ENCODE measurements at regions not wholly inside any gene's neighbourhood (a gene's known extent, or its start where the extent isn't known, plus 50 kb on each side); places are given as distances from the start of the nearest gene placed in this dataset.

GRCh38 chr4:33543941-33544450 is 2700.3 kb downstream of the ARAP2 start:
- no peaks in the 10 kb centered on the region for H3K27me3 ChIP-seq
- DNase-seq, result no peak
- in situ Hi-C loops (cut with MboI; ENCODE audit: low sequenced_read_pairs in 4 of 4), result no loop called here
- intact Hi-C loops (cut with DNase I; ENCODE audit: low total_unique reads), result no loop called here
- no peak for ATAC-seq
- H3K27ac ChIP-seq, result no peak overlapping the region
- no peaks in the 10 kb centered on the region for H3K36me3 ChIP-seq
- H3K4me3 ChIP-seq, result no peak overlapping the region
- no peaks in the 10 kb centered on the region for H3K4me1 ChIP-seq
- no peak for TF ChIP-seq POLR2A (IDR thresholded peaks at IDR 0.05)
- TF ChIP-seq, protein P1, sequence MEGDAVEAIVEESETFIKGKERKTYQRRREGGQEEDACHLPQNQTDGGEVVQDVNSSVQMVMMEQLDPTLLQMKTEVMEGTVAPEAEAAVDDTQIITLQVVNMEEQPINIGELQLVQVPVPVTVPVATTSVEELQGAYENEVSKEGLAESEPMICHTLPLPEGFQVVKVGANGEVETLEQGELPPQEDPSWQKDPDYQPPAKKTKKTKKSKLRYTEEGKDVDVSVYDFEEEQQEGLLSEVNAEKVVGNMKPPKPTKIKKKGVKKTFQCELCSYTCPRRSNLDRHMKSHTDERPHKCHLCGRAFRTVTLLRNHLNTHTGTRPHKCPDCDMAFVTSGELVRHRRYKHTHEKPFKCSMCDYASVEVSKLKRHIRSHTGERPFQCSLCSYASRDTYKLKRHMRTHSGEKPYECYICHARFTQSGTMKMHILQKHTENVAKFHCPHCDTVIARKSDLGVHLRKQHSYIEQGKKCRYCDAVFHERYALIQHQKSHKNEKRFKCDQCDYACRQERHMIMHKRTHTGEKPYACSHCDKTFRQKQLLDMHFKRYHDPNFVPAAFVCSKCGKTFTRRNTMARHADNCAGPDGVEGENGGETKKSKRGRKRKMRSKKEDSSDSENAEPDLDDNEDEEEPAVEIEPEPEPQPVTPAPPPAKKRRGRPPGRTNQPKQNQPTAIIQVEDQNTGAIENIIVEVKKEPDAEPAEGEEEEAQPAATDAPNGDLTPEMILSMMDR (IDR thresholded peaks at IDR 0.05 in 4 of 5, conservative IDR thresholded peaks at IDR 0.05 in 1 of 5), result no peak
- H3K9me3 ChIP-seq, result no peaks in the 10 kb centered on the region

DNA sequence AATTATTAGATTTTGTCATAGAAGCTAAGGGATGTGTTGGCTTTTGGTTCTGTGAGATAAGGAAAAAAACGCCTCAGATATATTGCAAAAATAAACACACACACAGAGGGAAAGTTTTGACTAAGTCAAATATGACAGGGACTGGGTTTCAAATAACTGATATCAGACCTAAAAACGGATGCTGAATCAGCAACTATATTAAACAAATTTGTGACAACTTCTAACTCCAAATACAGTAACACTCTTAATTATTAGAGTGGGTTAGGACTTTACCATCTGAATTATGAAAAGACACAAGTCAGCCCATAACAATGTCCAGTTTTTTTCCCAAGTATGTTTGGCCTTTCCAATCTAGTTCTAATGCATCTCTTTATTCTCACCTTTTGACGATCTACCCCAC is 2693.1 kb downstream of the ARAP2 start:
- intact Hi-C loops (cut with DNase I; ENCODE audit: low total_unique reads) (no loop called here), in situ Hi-C loops (cut with MboI; ENCODE audit: low sequenced_read_pairs in 4 of 4) (no loop called here)
- Histone ChIP-seq H3K27ac (no peak overlapping the region), H3K36me3 (no peaks in the 10 kb centered on the region), H3K9me3 (no peaks in the 10 kb centered on the region), H3K27me3 (no peaks in the 10 kb centered on the region), H3K4me1 (no peaks in the 10 kb centered on the region), H3K4me3 (no peak overlapping the region)
- ATAC-seq (no peak), DNase-seq (no peak)
- TF ChIP-seq POLR2A (IDR thresholded peaks at IDR 0.05), result no peak
- TF ChIP-seq, protein P1 (IDR thresholded peaks at IDR 0.05 in 4 of 5, conservative IDR thresholded peaks at IDR 0.05 in 1 of 5), result no peak

GRCh38 chr4:33561259-33561658 is 2683.1 kb downstream of the ARAP2 start:
- TF ChIP-seq, protein P1 (IDR thresholded peaks at IDR 0.05 in 4 of 5, conservative IDR thresholded peaks at IDR 0.05 in 1 of 5), result no peak
- TF ChIP-seq POLR2A (IDR thresholded peaks at IDR 0.05), result no peak
- Histone ChIP-seq H3K36me3 (no peaks in the 10 kb centered on the region), H3K9me3 (no peaks in the 10 kb centered on the region), H3K4me3 (no peak overlapping the region), H3K27me3 (no peaks in the 10 kb centered on the region), H3K4me1 (no peaks in the 10 kb centered on the region), H3K27ac (no peak overlapping the region)
- in situ Hi-C loops (cut with MboI; ENCODE audit: low sequenced_read_pairs in 4 of 4) (no loop called here), intact Hi-C loops (cut with DNase I; ENCODE audit: low total_unique reads) (no loop called here)
- ATAC-seq (no peak), DNase-seq (no peak)

GRCh38 chr4:33566649-33567048 is 2677.7 kb downstream of the ARAP2 start:
- Histone ChIP-seq H3K4me3 (no peak overlapping the region), H3K9me3 (no peaks in the 10 kb centered on the region), H3K4me1 (no peaks in the 10 kb centered on the region), H3K27me3 (no peaks in the 10 kb centered on the region), H3K36me3 (no peaks in the 10 kb centered on the region), H3K27ac (no peak overlapping the region)
- intact Hi-C loops (cut with DNase I; ENCODE audit: low total_unique reads), result no loop called here
- DNase-seq (no peak), ATAC-seq (no peak)
- in situ Hi-C loops (cut with MboI; ENCODE audit: low sequenced_read_pairs in 4 of 4), result no loop called here
- TF ChIP-seq POLR2A (IDR thresholded peaks at IDR 0.05), result no peak
- TF ChIP-seq, protein P1 (IDR thresholded peaks at IDR 0.05 in 4 of 5, conservative IDR thresholded peaks at IDR 0.05 in 1 of 5), result no peak

DNA sequence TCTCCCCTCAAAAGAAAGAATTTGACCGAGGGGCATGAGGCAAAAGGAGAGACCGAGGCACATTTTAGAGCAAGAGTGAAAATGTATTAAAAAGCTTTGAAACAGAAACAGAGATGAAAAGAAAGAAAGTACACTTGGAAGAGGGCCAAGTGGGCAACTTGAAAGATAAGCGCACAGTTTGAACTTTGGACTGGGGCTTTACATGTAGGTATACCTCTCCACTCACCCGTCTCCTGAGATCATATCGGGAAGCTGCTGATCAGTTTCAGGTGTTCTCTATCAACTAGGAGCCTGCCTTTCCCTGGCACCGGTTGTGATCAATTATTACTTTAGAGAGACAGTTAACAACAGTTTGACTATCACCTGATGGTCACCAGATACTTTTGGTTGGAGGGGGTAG is 2666.5 kb downstream of the ARAP2 start:
- H3K4me3 ChIP-seq, result no peak overlapping the region
- ATAC-seq (no peak), DNase-seq (no peak)
- H3K27me3 ChIP-seq, result no peaks in the 10 kb centered on the region
- H3K4me1 ChIP-seq, result no peaks in the 10 kb centered on the region
- no peak overlapping the region for H3K27ac ChIP-seq
- no peaks in the 10 kb centered on the region for H3K36me3 ChIP-seq
- in situ Hi-C loops (cut with MboI; ENCODE audit: low sequenced_read_pairs in 4 of 4), result no loop called here
- TF ChIP-seq, protein P1 (IDR thresholded peaks at IDR 0.05 in 4 of 5, conservative IDR thresholded peaks at IDR 0.05 in 1 of 5), result no peak
- no peak for TF ChIP-seq POLR2A (IDR thresholded peaks at IDR 0.05)
- H3K9me3 ChIP-seq, result no peaks in the 10 kb centered on the region
- intact Hi-C loops (cut with DNase I; ENCODE audit: low total_unique reads), result no loop called here
